ENCODE measurements at regions not wholly inside any gene's neighbourhood (a gene's known extent, or its start where the extent isn't known, plus 50 kb on each side); places are given as distances from the start of the nearest gene placed in this dataset.

- DNase-seq = no peak
Observed at GRCh38 chr7:114860206-114860605, 61.7 kb upstream of the MDFIC start.

- DNase-seq = no peak
Observed at GRCh38 chr7:114862406-114862805, 59.5 kb upstream of the MDFIC start.

GRCh38 chr7:114864278-114864677 is 57.6 kb upstream of the MDFIC start:
- no peak for DNase-seq

- DNase-seq = no peak
Observed at GRCh38 chr7:114865564-114865963, 56.3 kb upstream of the MDFIC start.
